Activated T-helper 9 cell treated with anti-CD3 and anti-CD28 coated beads, Interleukin-2, amount 50 U/mL, for 16 hours (primary cell): ENCODE measurements at regions not wholly inside any gene's neighbourhood (a gene's known extent, or its start where the extent isn't known, plus 50 kb on each side); places are given as distances from the start of the nearest gene placed in this dataset.

Source experiments
- DNase-seq: peaks from one replicate; pipeline ENCODE4 v3.0.0-alpha.2; 2020; ENCODE audit warnings: low read depth

DNA sequence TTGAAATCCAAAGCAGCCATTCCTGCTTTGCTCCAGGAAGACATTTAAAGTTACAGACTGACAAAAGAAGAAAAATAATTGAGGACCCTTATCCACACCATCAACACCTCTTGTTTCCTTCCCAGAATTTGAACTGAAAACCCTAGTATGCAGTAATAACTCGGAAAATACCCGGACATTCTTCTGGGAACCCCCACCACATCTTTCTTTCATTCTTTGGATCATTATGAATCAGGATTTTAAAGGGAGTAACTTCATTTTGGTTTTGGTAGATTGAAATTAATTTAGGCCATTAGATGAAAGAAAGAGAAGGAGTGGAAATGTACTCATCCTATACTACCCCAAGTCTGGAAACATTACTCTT is 213.8 kb upstream of the MARCKS start:
- no peak for DNase-seq

- DNase-seq, result no peak
These were observed 212.1 kb upstream of the MARCKS start for GRCh38 chr6:113644861-113645575.

GRCh38 chr6:113645576-113645970 is 211.6 kb upstream of the MARCKS start:
- DNase-seq, result no peak

DNA sequence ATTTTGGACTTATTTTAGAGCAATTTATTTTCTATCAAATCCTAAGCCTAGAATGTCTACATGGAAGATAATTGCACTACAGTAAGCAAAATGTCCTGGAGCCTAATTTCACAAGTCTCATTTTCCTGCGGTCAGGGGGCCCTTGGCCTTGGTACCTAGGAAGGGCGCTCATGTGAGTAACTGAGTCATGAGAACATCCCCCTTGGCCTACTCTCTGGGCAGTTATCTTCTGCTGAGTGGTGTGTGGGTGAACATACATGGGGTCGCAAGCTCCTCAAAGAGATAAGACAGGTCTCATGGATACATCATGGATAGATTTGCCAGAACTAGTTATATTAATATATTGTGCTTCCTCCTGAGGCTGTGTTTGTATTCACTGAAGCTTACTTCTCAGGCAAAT is 211.2 kb upstream of the MARCKS start:
- DNase-seq, result no peak

GRCh38 chr6:113646701-113647100 is 210.4 kb upstream of the MARCKS start:
- DNase-seq, result no peak

DNA sequence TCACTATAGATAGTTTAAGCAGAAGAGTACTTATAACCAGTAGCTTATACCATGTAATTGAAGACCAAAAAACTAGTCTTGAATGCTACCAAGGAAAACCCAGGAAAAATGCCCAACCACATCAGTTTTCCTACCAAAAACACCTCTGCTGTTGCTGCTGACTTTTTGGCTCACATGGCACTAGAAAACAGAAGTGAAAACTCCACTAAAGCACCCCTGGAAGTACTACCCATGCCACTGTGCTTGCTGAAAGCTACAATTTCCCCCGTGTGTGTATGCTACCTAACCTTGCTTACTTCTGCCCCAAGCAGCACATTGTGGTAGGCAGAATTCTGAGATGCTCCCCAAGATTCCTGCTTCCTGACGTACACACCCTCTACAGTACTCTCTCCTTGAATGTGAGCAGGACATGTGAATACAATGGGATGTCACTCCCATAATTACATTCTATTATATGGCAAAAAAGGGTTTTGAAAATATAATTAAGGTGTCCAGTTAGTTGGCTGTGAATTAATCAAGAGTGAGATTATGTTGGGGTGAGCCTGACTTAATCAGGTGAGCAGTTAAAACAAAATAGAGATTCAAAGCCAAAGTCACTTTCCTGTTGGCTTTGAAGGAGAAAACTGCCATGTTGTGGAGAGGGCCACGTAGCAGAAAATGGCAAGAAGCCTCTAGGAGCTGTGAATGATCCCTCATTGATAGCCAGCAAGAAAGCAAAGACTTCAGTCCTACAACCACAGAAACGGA is 209.8 kb upstream of the MARCKS start:
- no peak for DNase-seq

GRCh38 chr6:113648698-113649097 is 208.4 kb upstream of the MARCKS start:
- DNase-seq, result no peak

DNA sequence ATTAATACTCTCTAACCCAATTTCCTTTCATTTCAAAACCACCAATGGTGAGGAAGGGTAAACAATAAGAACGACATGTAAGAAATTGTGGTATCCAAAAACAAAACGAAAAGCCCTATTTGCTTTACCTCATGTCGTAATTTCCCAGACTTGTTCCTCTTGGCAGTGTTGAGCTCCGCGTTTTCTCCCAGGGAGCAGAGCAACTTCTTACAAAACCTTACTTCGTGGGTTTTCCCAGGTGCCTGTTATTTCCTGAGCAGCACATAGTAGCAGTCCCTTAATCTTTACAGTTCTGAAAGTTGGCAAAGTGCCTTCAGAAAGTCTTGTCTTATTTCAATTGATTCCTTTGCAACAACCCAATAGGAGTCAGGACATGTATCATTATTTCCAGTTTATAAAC is 207.9 kb upstream of the MARCKS start:
- DNase-seq, result no peak

- DNase-seq, result no peak
These were observed 207.1 kb upstream of the MARCKS start for GRCh38 chr6:113649880-113650609.

DNA sequence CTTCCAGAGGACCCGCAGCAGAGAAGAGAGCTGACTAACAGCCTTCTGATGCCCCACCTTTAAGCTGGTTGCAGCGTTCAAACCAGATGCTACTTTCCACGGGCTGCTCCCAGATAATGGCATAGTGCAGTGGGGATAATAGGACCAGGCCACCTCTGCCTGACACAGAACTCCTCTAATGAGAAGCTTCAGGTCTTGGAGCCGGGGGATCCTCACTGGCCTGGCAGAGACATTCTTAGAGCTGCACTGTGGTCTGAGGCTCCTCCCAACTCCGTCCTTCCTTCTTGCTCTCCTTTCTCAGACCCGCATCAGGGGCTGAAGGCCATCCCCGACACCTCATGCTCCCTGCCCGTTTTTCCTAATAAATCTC is 206.6 kb upstream of the MARCKS start:
- no peak for DNase-seq

DNA sequence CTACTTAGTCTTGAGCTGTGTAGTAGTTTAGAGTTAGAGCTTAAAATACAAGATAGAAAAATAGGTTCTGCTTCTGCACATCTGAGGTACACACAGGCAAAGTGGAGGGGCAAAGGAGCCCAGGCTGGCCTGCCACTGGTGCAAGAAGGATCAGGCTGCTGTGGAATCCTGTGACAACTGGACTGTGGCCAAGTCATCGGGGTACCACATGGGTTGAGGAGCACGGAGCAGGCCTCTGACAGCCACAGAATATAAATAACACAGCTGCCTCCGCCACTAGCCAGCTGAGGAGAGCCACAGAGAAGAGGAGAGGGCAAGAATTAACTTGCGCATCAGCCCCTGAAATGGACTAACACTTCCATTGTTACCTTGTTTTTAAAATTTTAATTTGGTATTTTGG is 206.0 kb upstream of the MARCKS start:
- no peak for DNase-seq

GRCh38 chr6:113651920-113652319 is 205.2 kb upstream of the MARCKS start:
- DNase-seq, result no peak

DNA sequence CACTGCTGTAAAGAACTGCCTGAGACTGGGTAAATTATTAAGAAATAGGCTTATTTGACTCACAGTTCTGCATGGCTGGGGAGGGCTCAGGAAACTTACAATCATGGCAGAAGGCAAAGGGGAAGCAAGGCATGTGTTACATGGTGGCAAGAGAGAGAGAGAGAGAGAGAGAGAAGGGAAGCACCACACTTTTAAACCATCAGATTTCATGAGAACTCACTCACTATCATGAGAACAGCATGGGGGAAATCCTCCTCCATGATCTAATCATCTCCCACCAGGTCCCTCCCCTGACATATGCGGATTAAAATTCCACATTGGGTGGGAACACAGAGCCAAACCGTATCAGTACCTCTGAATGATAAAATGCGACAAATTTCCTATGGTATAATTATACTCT is 203.9 kb upstream of the MARCKS start:
- DNase-seq, result no peak

DNA sequence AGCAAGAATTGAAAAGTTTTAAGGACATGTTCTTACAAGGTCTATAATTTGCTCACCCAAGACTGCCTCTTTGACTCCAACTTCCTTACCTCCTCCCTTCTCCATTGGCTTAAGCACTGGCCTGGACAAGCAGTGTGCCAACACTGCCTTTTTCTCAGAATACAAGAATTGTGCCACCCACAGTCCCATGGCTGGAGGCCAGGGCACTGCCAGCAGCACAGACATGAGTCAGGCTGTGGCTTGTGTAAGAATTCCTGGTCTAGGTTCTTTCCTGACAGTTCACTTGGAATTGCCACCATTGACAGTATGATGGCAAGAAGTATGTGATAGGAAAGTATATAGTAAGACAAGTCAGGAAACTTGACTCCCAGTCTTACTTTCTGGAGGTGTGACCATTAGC is 202.7 kb upstream of the MARCKS start:
- no peak for DNase-seq

GRCh38 chr6:113655761-113656160 is 201.4 kb upstream of the MARCKS start:
- no peak for DNase-seq

GRCh38 chr6:113659762-113660404 is 197.3 kb upstream of the MARCKS start:
- no peak for DNase-seq

DNA sequence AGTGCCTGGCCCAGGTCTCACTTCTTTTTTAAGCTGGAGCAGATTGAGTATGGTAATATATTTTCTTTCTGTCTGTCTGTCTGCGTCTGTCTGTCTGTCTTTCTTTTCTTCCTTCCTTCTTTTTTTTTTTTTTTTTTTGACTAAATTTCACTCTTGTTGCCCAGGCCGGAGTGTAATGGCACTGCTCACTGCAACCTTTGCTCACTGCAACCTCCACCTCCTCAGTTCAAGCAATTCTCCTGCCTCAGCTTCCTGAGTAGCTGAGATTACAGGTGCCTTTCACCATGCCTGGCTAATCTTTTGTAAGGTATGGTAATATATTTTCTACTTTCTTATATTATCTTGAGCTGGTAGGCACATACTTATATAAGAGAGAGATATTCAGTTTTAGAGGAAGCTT is 196.3 kb upstream of the MARCKS start:
- DNase-seq, result no peak

DNA sequence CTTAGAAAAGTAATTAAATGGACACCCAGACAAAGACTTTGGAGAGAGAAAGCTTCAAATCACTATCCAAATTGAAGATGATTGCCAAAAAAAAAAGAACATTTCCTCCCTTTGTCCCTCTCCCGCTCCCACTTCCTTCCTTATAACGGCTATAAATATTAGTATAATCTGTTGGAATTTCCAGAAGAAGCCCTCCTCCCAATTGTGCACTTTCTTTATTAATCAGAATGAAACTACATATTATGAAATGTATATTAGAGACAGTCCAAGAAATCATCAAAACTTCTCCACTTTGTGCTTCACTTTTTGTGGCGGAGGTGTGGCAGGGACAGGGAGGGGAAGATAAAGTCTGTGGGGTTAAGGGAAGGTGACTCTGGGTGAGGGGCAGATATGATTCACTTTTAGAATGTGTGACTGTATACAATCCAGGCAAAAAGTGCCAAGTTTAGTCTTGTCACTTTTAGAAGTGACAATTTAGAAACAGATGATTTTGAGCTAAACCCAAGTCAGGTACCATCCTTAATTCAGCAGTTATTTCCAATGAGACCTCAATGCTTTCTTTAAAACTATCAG is 195.0 kb upstream of the MARCKS start:
- DNase-seq, result no peak

DNA sequence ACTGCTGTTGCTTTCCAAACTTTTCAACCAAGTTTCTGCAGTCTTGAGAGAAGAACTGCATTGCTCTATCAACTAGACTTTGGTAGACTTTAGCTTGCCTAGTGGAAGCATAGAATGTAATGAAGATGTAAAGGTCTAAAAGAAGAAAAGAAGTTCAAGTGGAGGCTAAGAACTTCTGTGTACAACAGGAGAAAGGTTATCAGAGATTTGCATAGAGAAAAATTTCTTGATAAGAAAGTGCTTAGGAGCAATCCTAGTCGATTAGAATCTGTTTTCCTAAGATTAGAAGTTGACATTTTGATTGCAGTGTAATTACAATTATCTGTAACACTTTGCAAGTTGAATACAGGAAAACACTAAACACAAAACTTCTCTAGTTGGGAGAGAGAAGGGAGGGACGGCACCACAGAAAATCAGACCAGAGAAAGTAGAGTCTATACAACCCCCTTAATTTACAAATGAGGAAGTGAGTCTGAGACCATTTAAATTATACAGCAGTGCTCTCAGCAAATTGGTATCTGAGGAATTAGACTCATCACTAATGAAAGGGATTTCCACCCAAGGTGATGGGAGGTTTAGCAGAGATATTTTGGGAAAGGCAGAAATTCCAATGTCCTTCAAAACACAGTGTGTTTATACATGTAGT is 194.3 kb upstream of the MARCKS start:
- DNase-seq, result no peak

GRCh38 chr6:113664909-113665308 is 192.2 kb upstream of the MARCKS start:
- no peak for DNase-seq

DNA sequence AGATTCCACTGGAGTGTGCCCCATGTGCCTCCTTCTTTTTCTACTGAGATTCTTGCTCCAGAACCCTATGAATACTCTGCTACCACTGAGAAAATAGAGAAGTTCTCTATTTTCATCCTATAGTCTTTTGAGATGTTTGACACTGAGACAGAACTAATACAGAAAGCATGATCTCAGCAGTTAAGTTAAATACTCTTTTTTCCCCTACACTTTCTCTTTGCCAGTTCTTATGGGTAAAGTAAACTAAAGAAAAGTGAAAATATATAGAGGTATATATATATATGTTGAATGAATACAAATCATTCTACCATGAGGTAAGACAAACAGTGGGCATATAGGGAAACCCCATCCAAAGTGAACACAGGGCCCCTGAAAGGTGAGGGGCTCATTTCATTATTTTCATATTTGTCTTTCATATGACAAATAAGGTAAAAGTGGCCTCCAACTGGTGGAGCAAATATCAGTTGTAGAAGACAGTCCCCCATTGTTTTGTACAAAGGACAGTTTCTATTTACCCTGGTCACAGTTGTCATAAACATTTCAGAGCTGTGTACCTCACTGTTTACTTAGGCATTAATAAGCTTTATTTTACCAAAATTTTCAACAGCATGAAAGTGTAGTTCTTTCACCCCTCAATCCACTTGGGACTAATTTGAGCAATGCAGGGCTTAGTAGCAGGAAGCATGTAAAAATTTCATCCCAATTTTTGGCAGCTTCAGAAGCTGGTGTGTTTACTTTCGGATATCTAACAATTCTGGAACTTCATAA is 188.3 kb upstream of the MARCKS start:
- DNase-seq, result no peak
